ENCODE measurements at regions not wholly inside any gene's neighbourhood (a gene's known extent, or its start where the extent isn't known, plus 50 kb on each side); places are given as distances from the start of the nearest gene placed in this dataset.

DNA sequence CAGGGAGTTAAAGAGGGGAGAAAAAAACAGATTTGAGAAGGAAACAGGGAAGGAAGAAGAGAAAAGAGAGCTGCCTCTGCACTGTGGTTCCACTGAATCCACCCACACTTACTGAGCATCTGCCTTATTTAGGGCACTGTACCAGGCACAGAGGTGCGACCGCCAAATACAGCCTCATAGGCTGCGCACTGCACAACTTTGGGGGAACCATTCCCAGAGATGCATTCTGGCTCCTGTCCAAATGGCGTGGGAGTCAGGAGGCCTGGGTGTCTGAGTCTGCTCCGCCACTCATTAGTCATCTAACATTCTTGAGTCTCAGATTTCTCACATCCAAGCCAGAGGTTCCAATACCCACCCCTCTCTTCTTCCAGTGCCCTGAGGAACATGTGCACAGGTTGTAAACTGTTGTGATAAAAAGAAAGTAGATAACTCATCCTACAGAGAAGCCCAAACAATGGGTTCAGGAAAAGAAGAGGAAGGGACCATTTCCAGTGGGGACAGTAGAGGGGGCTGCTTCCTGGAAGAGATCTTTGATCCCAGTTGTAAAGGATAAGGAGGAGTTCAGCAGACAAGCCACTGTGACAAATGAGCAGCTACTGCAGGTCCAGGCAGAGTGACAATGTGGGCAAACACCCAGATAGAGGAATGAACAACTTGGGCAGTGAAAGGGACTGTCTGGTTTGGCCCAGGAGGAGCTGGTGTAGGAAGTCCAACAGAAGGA, 254.6 kb downstream of the UACA start:
- DNase-seq: peak in 1 of 56 donors; percentile 11

DNA sequence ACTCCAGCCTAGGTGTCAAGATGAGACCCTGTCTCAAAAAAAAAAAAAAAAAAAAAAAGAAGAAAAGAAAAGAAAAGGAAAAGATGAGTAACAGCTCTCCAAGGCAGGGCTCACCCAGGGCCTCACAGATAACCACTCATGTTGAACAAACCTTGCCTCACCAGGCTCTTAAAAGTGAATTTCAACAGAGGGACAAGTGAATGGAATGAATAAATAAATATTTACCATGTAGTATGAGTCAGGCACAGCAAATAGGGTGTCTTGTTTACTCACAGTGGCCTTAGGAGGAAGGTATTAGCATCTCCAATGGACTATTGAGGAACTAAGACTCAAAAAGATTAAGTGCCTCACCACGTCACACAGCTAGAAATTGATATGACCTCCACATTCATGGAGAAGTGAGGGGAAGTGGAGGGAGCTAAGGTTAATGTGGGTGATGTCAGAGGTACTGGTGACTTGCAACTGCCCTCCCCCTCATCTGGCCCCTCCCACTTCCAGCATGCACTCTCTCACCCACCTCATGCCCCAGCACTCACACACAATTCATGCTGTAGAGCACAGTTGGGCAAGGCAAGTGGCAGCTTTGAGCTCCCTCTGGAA, 255.5 kb downstream of the UACA start:
- DNase-seq: no peak

- no peak for DNase-seq
Observed at GRCh38 chr15:70505936-70506912, 257.1 kb downstream of the UACA start.

GRCh38 chr15:70505411-70505919, 257.9 kb downstream of the UACA start:
- peak in 1 of 56 donors; percentile 5 for DNase-seq

GRCh38 chr15:70504988-70505387, 258.4 kb downstream of the UACA start:
- DNase-seq: no peak

DNA sequence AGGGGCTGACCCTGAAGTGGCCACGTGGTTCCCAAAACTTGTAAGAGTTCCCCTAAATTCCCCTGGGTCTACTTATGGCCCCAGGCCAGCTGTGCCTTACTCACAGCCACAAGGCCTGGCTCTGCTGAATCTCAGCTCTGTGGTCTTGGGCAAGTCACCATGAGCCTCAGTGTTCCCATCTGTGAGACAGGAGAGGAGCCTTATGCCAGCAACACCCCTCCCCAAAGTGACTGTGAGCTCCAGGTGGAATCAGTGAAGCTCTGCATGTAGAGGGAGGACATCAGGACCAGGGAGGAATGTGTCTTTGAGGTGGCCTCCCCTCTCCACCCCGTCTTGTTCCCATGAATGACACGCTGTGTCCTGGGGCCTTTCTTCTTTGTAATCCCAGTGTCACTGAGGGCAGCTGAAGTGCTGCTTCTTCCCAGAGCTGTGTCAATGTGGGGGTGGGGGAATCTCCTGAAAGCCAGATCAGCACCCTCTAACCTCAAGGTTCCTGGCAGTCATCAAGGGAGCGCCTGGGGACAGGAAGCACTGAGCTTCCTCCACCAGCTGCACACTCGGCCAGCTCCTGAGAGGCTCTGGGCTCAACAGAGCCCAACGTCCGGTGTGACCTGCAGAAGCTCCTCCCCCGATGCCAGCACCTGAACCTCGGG, 258.9 kb downstream of the UACA start:
- peak in 11 of 56 donors; percentile 7 to 59 (median 14) for DNase-seq

DNA sequence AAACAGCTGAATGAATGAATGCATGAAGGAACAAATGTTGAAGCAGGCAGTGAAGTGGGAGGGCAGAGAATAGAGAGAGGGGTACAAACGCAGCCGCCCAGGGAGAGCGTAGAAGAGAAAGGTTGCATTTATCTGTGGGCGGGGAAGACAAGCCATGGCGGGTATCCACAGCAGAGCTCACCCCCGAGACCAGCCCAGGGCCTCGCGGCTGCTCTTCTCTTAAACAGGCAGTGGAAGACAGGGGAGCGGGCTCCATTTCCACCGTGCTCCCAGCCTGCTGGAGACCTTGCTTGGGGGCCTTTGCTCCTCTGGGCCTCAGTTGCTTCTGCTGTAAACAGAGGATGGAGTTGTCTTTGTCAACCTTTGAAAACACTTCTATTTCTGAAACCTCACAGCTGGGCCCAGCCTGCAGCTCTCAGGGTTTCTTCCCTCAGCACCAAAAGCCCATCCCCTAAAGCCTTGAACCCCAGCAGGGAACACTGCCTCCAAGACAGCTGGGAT, 259.5 kb downstream of the UACA start:
- DNase-seq: no peak

- no peak for DNase-seq
Observed at GRCh38 chr15:70503073-70503745, 260.1 kb downstream of the UACA start.

GRCh38 chr15:70502529-70502928, 260.8 kb downstream of the UACA start:
- no peak for DNase-seq

DNA sequence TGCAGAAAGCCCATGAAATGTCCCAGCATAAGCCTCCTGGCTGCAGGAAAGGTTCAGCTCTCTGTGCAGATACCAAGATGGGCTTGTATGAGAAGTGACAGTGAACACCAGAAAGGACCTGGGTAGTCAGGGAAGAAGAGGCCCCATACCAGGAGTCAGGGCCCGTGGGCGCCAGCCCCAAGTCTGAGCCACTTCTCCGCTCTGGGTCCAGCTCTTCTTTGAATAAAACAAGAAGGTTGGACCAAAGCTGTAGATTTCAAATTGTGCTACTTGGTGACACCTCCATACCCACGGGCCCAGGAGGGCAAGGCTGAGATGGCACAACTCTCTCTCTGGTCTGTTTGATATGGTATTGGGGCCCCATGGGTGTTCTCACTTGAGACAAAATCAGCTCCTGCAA, 261.5 kb downstream of the UACA start:
- no peak for DNase-seq

DNA sequence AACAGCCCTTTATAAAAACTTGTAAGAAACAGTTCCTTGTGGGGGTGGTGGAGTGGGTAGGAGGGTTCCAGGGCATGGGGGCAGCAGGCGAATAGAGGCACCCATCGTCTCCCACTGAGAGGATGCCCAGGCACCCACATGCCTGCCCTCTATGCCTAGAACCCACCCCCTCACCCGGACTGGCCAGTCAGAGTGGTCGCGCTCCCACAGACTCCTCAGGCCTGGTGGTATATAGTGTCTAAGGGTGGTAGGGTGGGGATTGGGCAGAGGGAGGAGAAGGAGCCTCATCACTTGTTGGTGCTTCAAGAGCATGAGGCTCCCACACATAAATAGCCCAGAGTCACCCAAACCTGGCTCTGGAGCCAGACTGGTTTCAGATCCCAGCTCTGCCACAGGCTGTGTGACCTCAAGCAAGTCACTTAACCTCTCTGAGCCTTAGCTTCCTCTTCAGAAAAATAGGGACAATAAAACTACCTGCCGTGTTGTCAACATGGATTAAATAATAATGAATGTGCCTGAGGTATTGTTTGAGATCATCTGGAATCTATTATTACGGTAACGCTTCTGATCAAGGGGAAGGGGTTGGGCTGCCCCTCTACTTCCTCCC, 262.1 kb downstream of the UACA start:
- DNase-seq: no peak

DNA sequence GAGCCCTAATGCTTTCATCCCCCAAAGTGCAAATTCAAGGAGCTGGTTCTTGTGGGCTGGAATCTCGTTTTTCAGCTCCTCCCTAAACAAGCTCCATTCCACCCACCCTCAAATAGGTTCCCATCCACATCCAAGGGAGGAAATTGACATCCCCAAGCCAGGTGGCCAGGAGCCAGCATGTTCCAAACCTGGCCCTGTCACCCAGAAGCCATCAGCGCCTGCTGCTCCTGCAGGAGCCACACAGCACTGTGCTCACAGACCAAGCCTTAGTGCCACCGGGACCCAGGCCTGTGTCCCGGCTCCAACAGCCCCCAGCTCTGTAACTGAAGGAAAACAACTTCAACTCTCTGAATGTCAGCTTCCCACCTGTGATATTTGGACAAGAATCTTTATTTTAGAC, 263.6 kb downstream of the UACA start:
- DNase-seq: no peak

GRCh38 chr15:70498096-70498626, 265.2 kb downstream of the UACA start:
- no peak for DNase-seq

GRCh38 chr15:70497661-70498060, 265.7 kb downstream of the UACA start:
- DNase-seq: no peak

DNA sequence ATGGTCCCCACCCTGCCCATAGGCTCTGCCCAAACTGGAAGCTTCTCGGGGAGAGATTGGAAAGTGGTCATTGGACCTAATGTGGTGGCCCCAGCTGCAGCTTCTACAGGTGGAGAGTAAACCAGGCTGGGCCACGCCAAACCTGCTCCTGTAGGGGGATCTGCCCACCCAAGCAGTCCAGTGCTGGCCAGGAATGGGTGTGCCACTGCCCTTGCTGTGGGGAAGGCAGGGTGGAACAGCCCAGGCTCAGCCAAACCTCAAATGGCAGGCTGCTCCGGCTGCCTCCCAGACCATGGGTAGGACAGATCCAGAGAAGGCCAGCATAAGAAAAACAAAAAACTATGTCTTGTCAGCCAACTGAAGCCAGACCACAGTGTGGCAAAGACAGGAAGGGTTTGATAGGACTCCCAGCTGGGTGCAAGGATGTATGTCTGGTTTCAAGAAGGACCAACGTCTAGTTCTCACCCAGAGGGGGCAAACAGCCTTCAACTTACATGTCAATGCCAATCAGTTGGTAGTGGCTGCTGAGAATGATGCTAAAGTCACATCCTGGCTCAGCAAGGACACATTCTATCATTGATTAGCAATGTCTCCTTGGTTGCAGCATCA, 267.3 kb downstream of the UACA start:
- no peak for DNase-seq

- DNase-seq: no peak
Observed at GRCh38 chr15:70494852-70495571, 268.3 kb downstream of the UACA start.

DNA sequence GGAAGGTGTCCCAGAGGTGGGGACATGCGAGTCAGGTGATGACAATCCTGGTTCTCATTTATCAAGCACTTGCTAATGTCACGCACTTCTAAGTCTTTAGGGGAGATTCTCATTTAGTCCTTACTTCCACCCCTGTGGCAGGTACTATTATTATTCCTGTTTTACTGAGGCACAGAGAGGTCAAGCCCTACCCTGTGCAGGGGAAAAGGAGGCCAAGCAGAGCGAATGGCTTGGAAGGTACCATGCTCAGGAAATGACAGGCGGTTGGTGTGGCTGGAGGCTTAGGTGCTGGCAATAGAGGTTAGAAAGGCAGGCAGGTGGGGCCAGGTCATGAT, 268.9 kb downstream of the UACA start:
- DNase-seq: no peak

DNA sequence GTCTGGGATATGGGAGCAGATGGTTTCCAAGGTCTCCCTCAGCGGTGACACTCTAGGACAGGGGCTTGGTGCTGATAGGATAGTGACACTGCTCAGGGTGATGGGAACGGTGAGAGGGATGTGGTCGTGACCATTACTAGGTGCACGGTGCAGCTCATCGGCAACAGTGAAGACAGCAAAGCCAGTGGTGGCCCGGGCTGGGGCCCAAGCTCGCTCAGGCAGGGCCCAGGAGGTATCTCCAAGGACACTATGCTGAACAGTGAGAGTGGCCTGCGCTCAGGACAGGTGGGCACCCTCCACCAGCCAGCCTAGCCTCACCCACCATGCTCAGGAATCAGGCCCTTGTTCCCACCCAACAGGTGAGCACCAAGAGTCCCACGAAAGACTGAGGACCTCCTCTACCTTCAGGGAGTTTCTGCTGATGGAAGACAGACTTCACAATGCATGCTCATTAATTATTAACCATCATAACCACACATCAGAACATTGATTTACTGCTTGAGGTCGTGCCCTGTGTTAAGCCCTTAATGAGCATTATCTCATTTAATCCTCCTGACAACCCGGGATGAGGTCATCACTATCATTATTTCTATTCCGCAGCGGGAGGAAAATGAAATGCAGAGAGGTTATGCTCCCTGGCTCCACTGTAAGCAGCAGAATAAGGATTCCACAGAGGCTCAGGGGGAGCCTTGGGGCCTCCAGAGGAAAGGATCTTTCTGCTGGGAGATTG, 269.4 kb downstream of the UACA start:
- DNase-seq: no peak

All from amygdala (tissue), 56 donors.